ENCODE measurements at regions not wholly inside any gene's neighbourhood (a gene's known extent, or its start where the extent isn't known, plus 50 kb on each side); places are given as distances from the start of the nearest gene placed in this dataset.

DNA sequence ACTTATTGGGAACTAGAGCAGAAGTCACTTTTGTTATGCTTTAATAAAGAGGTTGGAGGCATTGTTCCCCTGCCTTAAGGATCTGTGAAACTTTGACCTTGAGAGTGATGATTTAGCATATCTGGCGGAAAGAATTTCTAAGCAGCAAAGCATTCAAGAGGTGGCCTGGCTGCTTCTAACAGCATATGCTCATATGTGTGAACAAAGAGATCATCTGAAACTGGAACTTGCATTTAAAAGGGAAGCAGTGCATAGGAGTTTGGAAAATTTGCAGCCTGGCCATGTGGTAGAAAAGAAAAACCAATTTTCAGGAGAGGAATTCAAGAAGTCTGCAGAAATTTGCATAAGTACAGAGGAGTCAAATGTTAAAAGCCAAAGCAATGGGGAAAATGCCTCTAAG is 56.4 kb upstream of the GOLIM4 start:
- H3K27ac Mint-ChIP-seq, result no peak overlapping the region
- TF ChIP-seq, protein P1, sequence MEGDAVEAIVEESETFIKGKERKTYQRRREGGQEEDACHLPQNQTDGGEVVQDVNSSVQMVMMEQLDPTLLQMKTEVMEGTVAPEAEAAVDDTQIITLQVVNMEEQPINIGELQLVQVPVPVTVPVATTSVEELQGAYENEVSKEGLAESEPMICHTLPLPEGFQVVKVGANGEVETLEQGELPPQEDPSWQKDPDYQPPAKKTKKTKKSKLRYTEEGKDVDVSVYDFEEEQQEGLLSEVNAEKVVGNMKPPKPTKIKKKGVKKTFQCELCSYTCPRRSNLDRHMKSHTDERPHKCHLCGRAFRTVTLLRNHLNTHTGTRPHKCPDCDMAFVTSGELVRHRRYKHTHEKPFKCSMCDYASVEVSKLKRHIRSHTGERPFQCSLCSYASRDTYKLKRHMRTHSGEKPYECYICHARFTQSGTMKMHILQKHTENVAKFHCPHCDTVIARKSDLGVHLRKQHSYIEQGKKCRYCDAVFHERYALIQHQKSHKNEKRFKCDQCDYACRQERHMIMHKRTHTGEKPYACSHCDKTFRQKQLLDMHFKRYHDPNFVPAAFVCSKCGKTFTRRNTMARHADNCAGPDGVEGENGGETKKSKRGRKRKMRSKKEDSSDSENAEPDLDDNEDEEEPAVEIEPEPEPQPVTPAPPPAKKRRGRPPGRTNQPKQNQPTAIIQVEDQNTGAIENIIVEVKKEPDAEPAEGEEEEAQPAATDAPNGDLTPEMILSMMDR (IDR thresholded peaks at IDR 0.05; ENCODE audit: unreplicated experiment), result no peak
- H3K4me3 Mint-ChIP-seq (ENCODE audit: low read depth), result no peak overlapping the region
- no peak for DNase-seq (ENCODE audit: low spot score, unreplicated experiment)
- H3K27me3 Mint-ChIP-seq, result peaks cover 8% of the 10 kb centered on the region
- peaks cover 22% of the 10 kb centered on the region for H3K9me3 Mint-ChIP-seq (ENCODE audit: low read depth)
- H3K36me3 Mint-ChIP-seq (ENCODE audit: insufficient read depth), result no peaks in the 10 kb centered on the region
- no peaks in the 10 kb centered on the region for H3K4me1 Mint-ChIP-seq (ENCODE audit: low read depth)

Small RNA genes in the stretch of these regions (microRNA-seq; reads per million reads assigned to microRNA genes)
- gene MIR551B (ENCODE audit: borderline number of aligned reads, unreplicated experiment), result 175 reads per million, percentile 61 among the genes with 10 or more reads in this experiment

All from progenitor cell of endocrine pancreas (in vitro differentiated cells).